ENCODE measurements at regions not wholly inside any gene's neighbourhood (a gene's known extent, or its start where the extent isn't known, plus 50 kb on each side); places are given as distances from the start of the nearest gene placed in this dataset.

- Histone ChIP-seq H3K4me3 (ENCODE audit: low read length in 2 of 2) (no peak overlapping the region), H3K79me1 (ENCODE audit: low read depth, low read length) (no peaks in the 10 kb centered on the region), H3K4ac (ENCODE audit: low read length) (no peak overlapping the region), H3K27ac (replicated peaks; ENCODE audit: low read length) (no peak overlapping the region), H4K91ac (ENCODE audit: low read depth, low read length, poor library complexity) (no peak overlapping the region), H2BK15ac (ENCODE audit: low read length) (no peak overlapping the region), H3K14ac (ENCODE audit: low read length) (no peak overlapping the region), H3K36me3 (replicated peaks in 1 of 2; ENCODE audit: control insufficient read depth in 2 of 2, insufficient read depth in 2 of 2, low read length in 2 of 2) (no peaks in the 10 kb centered on the region), H3K4me2 (ENCODE audit: insufficient read depth, low read length, poor library complexity, severe bottlenecking) (no peak overlapping the region), H2BK12ac (ENCODE audit: low read length) (no peak overlapping the region), H3K9ac (ENCODE audit: low read depth, low read length, poor library complexity) (no peak overlapping the region), H3K4me1 (ENCODE audit: control insufficient read depth in 2 of 2, insufficient read depth in 1 of 2, low read depth in 1 of 2, low read length in 2 of 2) (peaks cover 2 to 3% of the 10 kb centered on the region in 2 donors), H3K9me3 (replicated peaks in 1 of 2; ENCODE audit: control insufficient read depth in 2 of 2, insufficient read depth in 1 of 2, low read depth in 1 of 2, low read length in 2 of 2) (no peaks in the 10 kb centered on the region), H2AK5ac (ENCODE audit: low read depth, low read length) (no peak overlapping the region), H3K18ac (ENCODE audit: low read length) (no peak overlapping the region), H2BK120ac (ENCODE audit: low read depth, low read length) (no peak overlapping the region), H2BK5ac (ENCODE audit: low read length) (no peak overlapping the region), H3K23ac (ENCODE audit: low read depth, low read length, poor library complexity) (no peak overlapping the region), H4K8ac (ENCODE audit: low read depth, low read length) (no peak overlapping the region), H3K27me3 (ENCODE audit: control insufficient read depth in 3 of 3, insufficient read depth in 3 of 3, low read depth in 1 of 3, low read length in 3 of 3) (no peaks in the 10 kb centered on the region), H2AFZ (ENCODE audit: low read length) (no peak overlapping the region)
- WGBS, 2 donors (ENCODE audit: extremely low coverage in 2 of 2, insufficient read length in 2 of 2, insufficient replicate concordance in 1 of 2): no CpG with 5 or more reads among the region's 1 CpG
- no peak for DNase-seq (ENCODE audit: low spot score)
These were observed 253.2 kb upstream of the GRIP1 start for GRCh38 chr12:66932126-66932525.

- Histone ChIP-seq H2BK5ac (ENCODE audit: low read length) (no peak overlapping the region), H3K14ac (ENCODE audit: low read length) (no peak overlapping the region), H2AFZ (ENCODE audit: low read length) (no peak overlapping the region), H2BK15ac (ENCODE audit: low read length) (no peak overlapping the region), H2BK120ac (ENCODE audit: low read depth, low read length) (no peak overlapping the region), H3K4me2 (ENCODE audit: insufficient read depth, low read length, poor library complexity, severe bottlenecking) (no peak overlapping the region), H3K27me3 (ENCODE audit: control insufficient read depth in 3 of 3, insufficient read depth in 3 of 3, low read depth in 1 of 3, low read length in 3 of 3) (no peaks in the 10 kb centered on the region), H3K4me3 (ENCODE audit: low read length in 2 of 2) (no peak overlapping the region), H3K79me1 (ENCODE audit: low read depth, low read length) (no peaks in the 10 kb centered on the region), H2BK12ac (ENCODE audit: low read length) (no peak overlapping the region), H3K18ac (ENCODE audit: low read length) (no peak overlapping the region), H3K4me1 (ENCODE audit: control insufficient read depth in 2 of 2, insufficient read depth in 1 of 2, low read depth in 1 of 2, low read length in 2 of 2) (peaks cover 0 to 2% of the 10 kb centered on the region in 2 donors), H4K91ac (ENCODE audit: low read depth, low read length, poor library complexity) (no peak overlapping the region), H3K4ac (ENCODE audit: low read length) (no peak overlapping the region), H3K9me3 (replicated peaks in 1 of 2; ENCODE audit: control insufficient read depth in 2 of 2, insufficient read depth in 1 of 2, low read depth in 1 of 2, low read length in 2 of 2) (no peaks in the 10 kb centered on the region), H4K8ac (ENCODE audit: low read depth, low read length) (no peak overlapping the region), H3K27ac (replicated peaks; ENCODE audit: low read length) (no peak overlapping the region), H3K23ac (ENCODE audit: low read depth, low read length, poor library complexity) (no peak overlapping the region), H3K36me3 (replicated peaks in 1 of 2; ENCODE audit: control insufficient read depth in 2 of 2, insufficient read depth in 2 of 2, low read length in 2 of 2) (no peaks in the 10 kb centered on the region), H2AK5ac (ENCODE audit: low read depth, low read length) (no peak overlapping the region), H3K9ac (ENCODE audit: low read depth, low read length, poor library complexity) (no peak overlapping the region)
- no peak for DNase-seq (ENCODE audit: low spot score)
- no CpG with 5 or more reads among the region's 5 CpGs for WGBS, 2 donors (ENCODE audit: extremely low coverage in 2 of 2, insufficient read length in 2 of 2, insufficient replicate concordance in 1 of 2)
These were observed 255.6 kb upstream of the GRIP1 start for GRCh38 chr12:66934302-66935062.

- H2BK15ac ChIP-seq (ENCODE audit: low read length): no peak overlapping the region
- H3K18ac ChIP-seq (ENCODE audit: low read length): no peak overlapping the region
- H3K4me3 ChIP-seq (ENCODE audit: low read length in 2 of 2): no peak overlapping the region
- H3K79me1 ChIP-seq (ENCODE audit: low read depth, low read length): no peaks in the 10 kb centered on the region
- WGBS, 2 donors (ENCODE audit: extremely low coverage in 2 of 2, insufficient read length in 2 of 2, insufficient replicate concordance in 1 of 2): no CpG with 5 or more reads among the region's 1 CpG
- no peak overlapping the region for H2AFZ ChIP-seq (ENCODE audit: low read length)
- no peak overlapping the region for H3K9ac ChIP-seq (ENCODE audit: low read depth, low read length, poor library complexity)
- H3K23ac ChIP-seq (ENCODE audit: low read depth, low read length, poor library complexity): no peak overlapping the region
- no peak overlapping the region for H4K8ac ChIP-seq (ENCODE audit: low read depth, low read length)
- no peak overlapping the region for H3K4ac ChIP-seq (ENCODE audit: low read length)
- no peak overlapping the region for H3K4me2 ChIP-seq (ENCODE audit: insufficient read depth, low read length, poor library complexity, severe bottlenecking)
- H3K4me1 ChIP-seq (ENCODE audit: control insufficient read depth in 2 of 2, insufficient read depth in 1 of 2, low read depth in 1 of 2, low read length in 2 of 2): peaks cover 2 to 14% of the 10 kb centered on the region in 2 donors
- no peaks in the 10 kb centered on the region for H3K27me3 ChIP-seq (ENCODE audit: control insufficient read depth in 3 of 3, insufficient read depth in 3 of 3, low read depth in 1 of 3, low read length in 3 of 3)
- no peak overlapping the region for H3K27ac ChIP-seq (replicated peaks; ENCODE audit: low read length)
- H2BK5ac ChIP-seq (ENCODE audit: low read length): no peak overlapping the region
- no peak overlapping the region for H2BK120ac ChIP-seq (ENCODE audit: low read depth, low read length)
- no peak overlapping the region for H2AK5ac ChIP-seq (ENCODE audit: low read depth, low read length)
- H3K9me3 ChIP-seq (replicated peaks in 1 of 2; ENCODE audit: control insufficient read depth in 2 of 2, insufficient read depth in 1 of 2, low read depth in 1 of 2, low read length in 2 of 2): no peaks in the 10 kb centered on the region
- no peak overlapping the region for H3K14ac ChIP-seq (ENCODE audit: low read length)
- DNase-seq (ENCODE audit: low spot score): no peak
- H3K36me3 ChIP-seq (replicated peaks in 1 of 2; ENCODE audit: control insufficient read depth in 2 of 2, insufficient read depth in 2 of 2, low read length in 2 of 2): no peaks in the 10 kb centered on the region
- H4K91ac ChIP-seq (ENCODE audit: low read depth, low read length, poor library complexity): no peak overlapping the region
- H2BK12ac ChIP-seq (ENCODE audit: low read length): no peak overlapping the region
These were observed 262.3 kb upstream of the GRIP1 start for GRCh38 chr12:66941150-66941549.

GRCh38 chr12:66942741-66943465 is 264.0 kb upstream of the GRIP1 start:
- H2AK5ac ChIP-seq (ENCODE audit: low read depth, low read length): no peak overlapping the region
- H3K18ac ChIP-seq (ENCODE audit: low read length): no peak overlapping the region
- no peak overlapping the region for H3K23ac ChIP-seq (ENCODE audit: low read depth, low read length, poor library complexity)
- H3K9ac ChIP-seq (ENCODE audit: low read depth, low read length, poor library complexity): no peak overlapping the region
- H3K4ac ChIP-seq (ENCODE audit: low read length): no peak overlapping the region
- H3K4me1 ChIP-seq (ENCODE audit: control insufficient read depth in 2 of 2, insufficient read depth in 1 of 2, low read depth in 1 of 2, low read length in 2 of 2): peaks cover 2 to 14% of the 10 kb centered on the region in 2 donors
- H3K14ac ChIP-seq (ENCODE audit: low read length): no peak overlapping the region
- H3K36me3 ChIP-seq (replicated peaks in 1 of 2; ENCODE audit: control insufficient read depth in 2 of 2, insufficient read depth in 2 of 2, low read length in 2 of 2): no peaks in the 10 kb centered on the region
- no peak overlapping the region for H2BK120ac ChIP-seq (ENCODE audit: low read depth, low read length)
- H4K8ac ChIP-seq (ENCODE audit: low read depth, low read length): no peak overlapping the region
- no peak overlapping the region for H3K4me3 ChIP-seq (ENCODE audit: low read length in 2 of 2)
- H2BK15ac ChIP-seq (ENCODE audit: low read length): no peak overlapping the region
- no peaks in the 10 kb centered on the region for H3K79me1 ChIP-seq (ENCODE audit: low read depth, low read length)
- H3K4me2 ChIP-seq (ENCODE audit: insufficient read depth, low read length, poor library complexity, severe bottlenecking): no peak overlapping the region
- DNase-seq (ENCODE audit: low spot score): peak; percentile 15
- H3K9me3 ChIP-seq (replicated peaks in 1 of 2; ENCODE audit: control insufficient read depth in 2 of 2, insufficient read depth in 1 of 2, low read depth in 1 of 2, low read length in 2 of 2): no peaks in the 10 kb centered on the region
- H2BK5ac ChIP-seq (ENCODE audit: low read length): no peak overlapping the region
- no peak overlapping the region for H3K27ac ChIP-seq (replicated peaks; ENCODE audit: low read length)
- no peak overlapping the region for H4K91ac ChIP-seq (ENCODE audit: low read depth, low read length, poor library complexity)
- WGBS, 2 donors (ENCODE audit: extremely low coverage in 2 of 2, insufficient read length in 2 of 2, insufficient replicate concordance in 1 of 2): no CpG with 5 or more reads among the region's 8 CpGs
- H3K27me3 ChIP-seq (ENCODE audit: control insufficient read depth in 3 of 3, insufficient read depth in 3 of 3, low read depth in 1 of 3, low read length in 3 of 3): no peaks in the 10 kb centered on the region
- no peak overlapping the region for H2BK12ac ChIP-seq (ENCODE audit: low read length)
- H2AFZ ChIP-seq (ENCODE audit: low read length): no peak overlapping the region

Data from neuronal stem cell (in vitro differentiated cells).